K562 (cell line): ENCODE measurements at regions not wholly inside any gene's neighbourhood (a gene's known extent, or its start where the extent isn't known, plus 50 kb on each side); places are given as distances from the start of the nearest gene placed in this dataset.

Experiments used
- ATAC-seq: fragments of 200-7000 bp; cut with Tn5 transposase; 3 replicates; pipeline ENCODE4 v1.9.1; 2020; ENCODE audit warnings: moderate library complexity
- BruUV-seq: library from RNA; stranded (reverse); fragments of 400-500 nt; replicated peaks from 2 replicates; lab custom pipeline; 2021; lab: Mats Ljungman, UMichigan
- CTCF ChIA-PET: fragments of 300-600 bp; formaldehyde crosslinking; extraction: SDS; loops from one replicate; lab custom pipeline; 2021; ENCODE audit warnings: low intra/inter-chr PET ratio; lab: Yijun Ruan, JAX
- POLR2A ChIA-PET: fragments of 300-600, 350-650 bp; sonication (Branson Sonifier 250); formaldehyde crosslinking; extraction: SDS; loops from one replicate; lab custom pipeline; 2021; ENCODE audit warnings: antibody characterized with exemption, inconsistent platforms; lab: Yijun Ruan, JAX
- DNase-seq, 4 experiments: peaks; one replicate each; pipeline versions ENCODE4 v3.0.0 to v3.0.0-alpha.2; 2011 to 2018; ENCODE audit warnings: low spot score in 3 of 4, mixed read lengths in 3 of 4; ENCODE audit errors: extremely low read depth in 1 of 4
- FAIRE-seq: peaks from 2 replicates; lab custom pipeline; 2011; peaks lifted over from hg19 to GRCh38; lab: Jason Lieb, UNC
- H2AFZ ChIP-seq: 2 replicates; pipeline ENCODE4 v1.6.0; 2011; ENCODE audit warnings: low read depth, low read length, control low read depth, inconsistent platforms
- H3K27ac ChIP-seq: fragments of 200-600 bp; 3 replicates; pipeline ENCODE4 v1.8.0; 2011; ENCODE audit warnings: low read depth, mild to moderate bottlenecking, control low read depth, inconsistent platforms, low read length, moderate library complexity, mixed read lengths; ENCODE audit errors: extremely low read depth
- H3K27me3 ChIP-seq, 2 experiments: fragments of 300-600 bp in 1 of 2; 2 replicates in 1 of 2; 3 replicates in 1 of 2; pipeline versions ENCODE4 v1.6.0 to v1.8.0; 2011; ENCODE audit warnings: inconsistent platforms in 2 of 2, low read length in 2 of 2, mild to moderate bottlenecking in 1 of 2, mixed read lengths in 1 of 2, moderate library complexity in 1 of 2; ENCODE audit not compliant: control insufficient read depth in 2 of 2, insufficient read depth in 2 of 2
- H3K36me3 ChIP-seq: fragments of 300-600 bp; 3 replicates; pipeline ENCODE4 v1.8.0; 2011; ENCODE audit warnings: mild to moderate bottlenecking, low read length, inconsistent platforms; ENCODE audit not compliant: control insufficient read depth, insufficient read depth
- H3K4me1 ChIP-seq, 2 experiments: fragments of 200-600 bp in 1 of 2; replicated peaks in 1 of 2; 2 replicates in 1 of 2; 3 replicates in 1 of 2; pipeline versions ENCODE4 v1.5.1 to v1.8.0; 2011; ENCODE audit warnings: inconsistent platforms in 2 of 2, low read length in 2 of 2, mild to moderate bottlenecking in 1 of 2, mixed read lengths in 1 of 2, moderate library complexity in 1 of 2; ENCODE audit not compliant: control insufficient read depth in 2 of 2, insufficient read depth in 2 of 2
- H3K4me2 ChIP-seq: 2 replicates; pipeline ENCODE4 v1.6.1; 2011; ENCODE audit warnings: low read length, control low read depth, inconsistent platforms, mixed read lengths; ENCODE audit not compliant: insufficient read depth
- H3K4me3 ChIP-seq: fragments of 200-600 bp; sonication (generic), shearing (Covaris generic); 2 replicates; pipeline ENCODE4 v1.5.1; 2016; ENCODE audit warnings: control low read depth, inconsistent platforms
- H3K79me2 ChIP-seq: fragments of 200-600 bp; 3 replicates; pipeline ENCODE4 v1.8.0; 2011; ENCODE audit warnings: low read length, inconsistent platforms; ENCODE audit not compliant: control insufficient read depth, insufficient read depth
- H3K9ac ChIP-seq, 2 experiments: 2 replicates each; pipeline versions ENCODE4 v1.6.0 to v1.6.1; 2011; ENCODE audit warnings: low read depth in 2 of 2, low read length in 2 of 2, control low read depth in 1 of 2, inconsistent platforms in 1 of 2, mild to moderate bottlenecking in 1 of 2, mixed read lengths in 1 of 2; ENCODE audit not compliant: insufficient read depth in 1 of 2
- H3K9me1 ChIP-seq: one replicate; pipeline ENCODE4 v1.6.0; 2011; ENCODE audit warnings: inconsistent platforms, mild to moderate bottlenecking, low read length, moderate library complexity; ENCODE audit not compliant: control insufficient read depth, insufficient read depth
- H3K9me3 ChIP-seq: replicated peaks from 2 replicates; pipeline ENCODE4 v1.5.1; 2011; ENCODE audit warnings: low read depth, low read length, inconsistent platforms; ENCODE audit not compliant: control insufficient read depth, insufficient read depth
- H4K20me1 ChIP-seq: replicated peaks from 2 replicates; pipeline ENCODE4 v1.6.1; 2011; ENCODE audit warnings: low read length, inconsistent platforms, mixed read lengths; ENCODE audit not compliant: control insufficient read depth, insufficient read depth
- CCNT2 ChIP-seq: IDR thresholded peaks from 2 replicates; pipeline ENCODE4 v1.6.1; 2011; ENCODE audit warnings: borderline replicate concordance, low read depth, mild to moderate bottlenecking, moderate library complexity, mixed read lengths, low read length; ENCODE audit not compliant: insufficient read length; ENCODE audit errors: extremely low read depth
- CEBPG ChIP-seq, 3 experiments: fragments of 200-800 bp in 1 of 3; sonication (Bioruptor generic) in 1 of 3; sonication (generic) in 1 of 3; formaldehyde crosslinking in 1 of 3; IDR thresholded peaks in 2 of 3; conservative IDR thresholded peaks in 1 of 3; 2 replicates each; pipeline versions ENCODE4 v1.6.1 to v1.8.0; 2016 to 2022; ENCODE audit warnings: missing compliant biosample characterization in 2 of 3, missing genetic modification characterization in 2 of 3, mild to moderate bottlenecking in 1 of 3, missing genetic modification reagents in 1 of 3
- CHD4 ChIP-seq: fragments of 200-600 bp; sonication (generic); IDR thresholded peaks from 3 replicates; pipeline ENCODE4 v1.6.1; 2012; ENCODE audit warnings: low read depth, mild to moderate bottlenecking, mixed read lengths, low read length, inconsistent platforms; ENCODE audit not compliant: insufficient read depth, insufficient replicate concordance, poor library complexity, severe bottlenecking
- MAZ ChIP-seq, 2 experiments: fragments of 450-650 bp in 1 of 2; sonication (generic) in 1 of 2; formaldehyde crosslinking; IDR thresholded peaks in 1 of 2; conservative IDR thresholded peaks in 1 of 2; 2 replicates each; pipeline versions ENCODE4 v1.4.0 to v1.5.0; 2020; ENCODE audit warnings: mild to moderate bottlenecking in 1 of 2, missing genetic modification reagents in 1 of 2
- NR1H2 ChIP-seq: sonication (generic); formaldehyde crosslinking; IDR thresholded peaks from 2 replicates; pipeline ENCODE4 v1.4.0; 2020; ENCODE audit warnings: mild to moderate bottlenecking, missing genetic modification reagents
- RFX5 ChIP-seq: IDR thresholded peaks from 2 replicates; pipeline ENCODE4 v1.6.1; 2011; ENCODE audit warnings: low read depth, mild to moderate bottlenecking, improper control_type of control experiment, low read length
- SP2 ChIP-seq: IDR thresholded peaks from 2 replicates; pipeline ENCODE4 v1.6.1; 2011; ENCODE audit warnings: mild to moderate bottlenecking, low read depth, low read length, moderate library complexity; ENCODE audit not compliant: poor library complexity, severe bottlenecking; ENCODE audit errors: extremely low read depth
- ZEB2 ChIP-seq: fragments of 450-650 bp; IDR thresholded peaks from 2 replicates; pipeline ENCODE4 v1.6.1; 2016
- ZFP36 ChIP-seq: fragments of 150-350 bp; IDR thresholded peaks from 2 replicates; pipeline ENCODE4 v1.6.1; 2018; ENCODE audit warnings: low read length, low read depth; ENCODE audit not compliant: partially characterized antibody
- ZNF224 ChIP-seq: sonication (generic); formaldehyde crosslinking; IDR thresholded peaks from 2 replicates; pipeline ENCODE4 v1.8.0; 2022; ENCODE audit warnings: mild to moderate bottlenecking, missing genetic modification reagents
- WGBS: fragments of 100-300 bp; shearing (Covaris generic); methylation state at CpG from one replicate; pipeline ENCODE4 v1.1.6; 2016; ENCODE audit warnings: low coverage, mixed read lengths; ENCODE audit not compliant: insufficient coverage; ENCODE audit errors: missing lambda C conversion rate; 5-methylcytosine and 5-hydroxymethylcytosine counted together
- in situ Hi-C: fragments of 300-500 bp; cut with MboI; formaldehyde crosslinking; loops from 4 replicates; pipeline ENCODE4 v1.15.0; 2018; ENCODE audit warnings: inconsistent platforms, mixed read lengths
- intact Hi-C: fragments of 100-400 bp; cut with micrococcal nuclease; formaldehyde crosslinking; loops from 2 replicates; pipeline ENCODE4 v1.14.2; 2022
- TF ChIP-seq, protein P1 (sequence below): fragments of 450-650 bp; formaldehyde crosslinking; IDR thresholded peaks from 2 replicates; pipeline ENCODE4 v1.4.0; 2022; ENCODE audit warnings: mild to moderate bottlenecking, moderate library complexity
- TF ChIP-seq, protein P2 (sequence below), 2 experiments: fragments of 450-650 bp in 1 of 2; sonication (generic) in 1 of 2; formaldehyde crosslinking in 1 of 2; IDR thresholded peaks; 2 replicates each; pipeline versions ENCODE4 v1.7.1 to v1.9.0; 2016 to 2022; ENCODE audit warnings: inconsistent platforms in 1 of 2, mild to moderate bottlenecking in 1 of 2, missing genetic modification reagents in 1 of 2

DNA sequence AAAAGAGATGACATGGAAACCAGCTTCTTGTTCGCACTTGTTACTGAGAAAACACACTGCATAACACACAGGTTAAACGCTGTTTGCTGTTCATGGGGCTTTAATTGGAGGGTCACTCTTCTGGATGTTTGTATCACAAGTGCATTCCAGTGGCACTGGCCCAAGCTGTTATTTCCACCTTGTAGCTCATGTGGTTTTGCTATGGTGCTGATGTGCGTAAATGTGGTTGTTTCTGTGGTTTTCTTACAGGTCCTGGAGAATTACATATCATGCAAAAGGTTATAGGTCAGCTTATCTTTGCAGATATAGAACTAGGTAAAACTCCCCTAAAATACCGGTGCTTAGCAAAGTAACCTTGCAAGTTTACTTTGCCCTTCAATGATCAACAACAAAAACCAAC, 89.3 kb upstream of the AHI1 start:
- no peak for DNase-seq
- in situ Hi-C loops (no loop called here), intact Hi-C loops (no loop called here)
- Histone ChIP-seq H3K9me1 (no peaks in the 10 kb centered on the region), H3K9ac (no peak overlapping the region), H3K9me3 (no peaks in the 10 kb centered on the region), H2AFZ (no peak overlapping the region), H3K36me3 (no peaks in the 10 kb centered on the region), H3K79me2 (no peaks in the 10 kb centered on the region), H3K27ac (no peak overlapping the region), H3K4me2 (no peak overlapping the region), H3K27me3 (no peaks in the 10 kb centered on the region), H3K4me1 (no peaks in the 10 kb centered on the region), H4K20me1 (no peaks in the 10 kb centered on the region), H3K4me3 (no peak overlapping the region)
- WGBS: 3% methylated on average over 4 of the region's 4 CpGs
- no peak for ATAC-seq
- CTCF ChIA-PET: no interaction called here
- BruUV-seq: no TSS peak
- POLR2A ChIA-PET: interaction anchor here (0.9 kb wide), 1 partner anchor 12 kb away, joined by 3 read pairs; no protein-coding TSS in a partner anchor
- FAIRE-seq: peak; percentile 11
- TF ChIP-seq, protein P1, sequence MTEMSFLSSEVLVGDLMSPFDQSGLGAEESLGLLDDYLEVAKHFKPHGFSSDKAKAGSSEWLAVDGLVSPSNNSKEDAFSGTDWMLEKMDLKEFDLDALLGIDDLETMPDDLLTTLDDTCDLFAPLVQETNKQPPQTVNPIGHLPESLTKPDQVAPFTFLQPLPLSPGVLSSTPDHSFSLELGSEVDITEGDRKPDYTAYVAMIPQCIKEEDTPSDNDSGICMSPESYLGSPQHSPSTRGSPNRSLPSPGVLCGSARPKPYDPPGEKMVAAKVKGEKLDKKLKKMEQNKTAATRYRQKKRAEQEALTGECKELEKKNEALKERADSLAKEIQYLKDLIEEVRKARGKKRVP (CRISPR knock-in tag): no peak
- TF ChIP-seq, protein P2, sequence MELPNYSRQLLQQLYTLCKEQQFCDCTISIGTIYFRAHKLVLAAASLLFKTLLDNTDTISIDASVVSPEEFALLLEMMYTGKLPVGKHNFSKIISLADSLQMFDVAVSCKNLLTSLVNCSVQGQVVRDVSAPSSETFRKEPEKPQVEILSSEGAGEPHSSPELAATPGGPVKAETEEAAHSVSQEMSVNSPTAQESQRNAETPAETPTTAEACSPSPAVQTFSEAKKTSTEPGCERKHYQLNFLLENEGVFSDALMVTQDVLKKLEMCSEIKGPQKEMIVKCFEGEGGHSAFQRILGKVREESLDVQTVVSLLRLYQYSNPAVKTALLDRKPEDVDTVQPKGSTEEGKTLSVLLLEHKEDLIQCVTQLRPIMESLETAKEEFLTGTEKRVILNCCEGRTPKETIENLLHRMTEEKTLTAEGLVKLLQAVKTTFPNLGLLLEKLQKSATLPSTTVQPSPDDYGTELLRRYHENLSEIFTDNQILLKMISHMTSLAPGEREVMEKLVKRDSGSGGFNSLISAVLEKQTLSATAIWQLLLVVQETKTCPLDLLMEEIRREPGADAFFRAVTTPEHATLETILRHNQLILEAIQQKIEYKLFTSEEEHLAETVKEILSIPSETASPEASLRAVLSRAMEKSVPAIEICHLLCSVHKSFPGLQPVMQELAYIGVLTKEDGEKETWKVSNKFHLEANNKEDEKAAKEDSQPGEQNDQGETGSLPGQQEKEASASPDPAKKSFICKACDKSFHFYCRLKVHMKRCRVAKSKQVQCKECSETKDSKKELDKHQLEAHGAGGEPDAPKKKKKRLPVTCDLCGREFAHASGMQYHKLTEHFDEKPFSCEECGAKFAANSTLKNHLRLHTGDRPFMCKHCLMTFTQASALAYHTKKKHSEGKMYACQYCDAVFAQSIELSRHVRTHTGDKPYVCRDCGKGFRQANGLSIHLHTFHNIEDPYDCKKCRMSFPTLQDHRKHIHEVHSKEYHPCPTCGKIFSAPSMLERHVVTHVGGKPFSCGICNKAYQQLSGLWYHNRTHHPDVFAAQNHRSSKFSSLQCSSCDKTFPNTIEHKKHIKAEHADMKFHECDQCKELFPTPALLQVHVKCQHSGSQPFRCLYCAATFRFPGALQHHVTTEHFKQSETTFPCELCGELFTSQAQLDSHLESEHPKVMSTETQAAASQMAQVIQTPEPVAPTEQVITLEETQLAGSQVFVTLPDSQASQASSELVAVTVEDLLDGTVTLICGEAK (IDR thresholded peaks at IDR 0.05): no peak
- TF ChIP-seq, protein P2 (CRISPR knock-in tag; IDR thresholded peaks at IDR 0.05): no peak
- TF ChIP-seq ZFP36 (no peak), SP2 (no peak), CCNT2 (no peak), ZEB2 (no peak), CHD4 (no peak), NR1H2 (CRISPR knock-in tag) (no peak), CEBPG (CRISPR knock-in tag; IDR thresholded peaks at IDR 0.05) (no peak), CEBPG (tag; conservative IDR thresholded peaks at IDR 0.05 in 1 of 2, IDR thresholded peaks at IDR 0.05 in 1 of 2) (no peak), MAZ (CRISPR knock-in tag; conservative IDR thresholded peaks at IDR 0.05 in 1 of 2, IDR thresholded peaks at IDR 0.05 in 1 of 2) (no peak), ZNF224 (no peak), RFX5 (no peak)
